HepG2 (cell line): ENCODE measurements at regions not wholly inside any gene's neighbourhood (a gene's known extent, or its start where the extent isn't known, plus 50 kb on each side); places are given as distances from the start of the nearest gene placed in this dataset.

Source experiments
- ATAC-seq: fragments of 200-7000 bp; cut with Tn5 transposase; 3 replicates; pipeline ENCODE4 v1.9.1; 2020; ENCODE audit warnings: mild to moderate bottlenecking, moderate library complexity
- BruUV-seq: library from RNA; stranded (reverse); fragments of 400-500 nt; replicated peaks from 2 replicates; lab custom pipeline; 2021; lab: Mats Ljungman, UMichigan
- CTCF ChIA-PET: fragments of 300-600 bp; formaldehyde crosslinking; extraction: SDS; loops from one replicate; lab custom pipeline; 2021; ENCODE audit warnings: low total read pairs, inconsistent platforms, low intra/inter-chr PET ratio; lab: Yijun Ruan, JAX
- POLR2A ChIA-PET: fragments of 350-600 bp; sonication (Branson Sonifier 250); formaldehyde crosslinking; loops from one replicate; lab custom pipeline; 2020; ENCODE audit warnings: antibody characterized with exemption, inconsistent platforms; lab: Yijun Ruan, JAX
- DNase-seq: peaks from one replicate; pipeline ENCODE4 v3.0.0-alpha.2; 2015; ENCODE audit warnings: low spot score
- FAIRE-seq: peaks from 3 replicates; lab custom pipeline; 2011; peaks lifted over from hg19 to GRCh38; lab: Jason Lieb, UNC
- H2AFZ ChIP-seq: one replicate; pipeline ENCODE4 v1.6.1; 2011; ENCODE audit warnings: low read length, inconsistent platforms
- H3K27ac ChIP-seq: fragments of 300-600 bp; 3 replicates; pipeline ENCODE4 v1.8.0; 2011; ENCODE audit warnings: mixed run types, mild to moderate bottlenecking, mixed read lengths, low read length, inconsistent platforms; ENCODE audit not compliant: insufficient read depth; ENCODE audit errors: extremely low read length
- H3K27me3 ChIP-seq, 2 experiments: fragments of 200-600 bp in 1 of 2; 2 replicates in 1 of 2; 3 replicates in 1 of 2; pipeline versions ENCODE4 v1.6.0 to v1.8.0; 2011; ENCODE audit warnings: low read length in 2 of 2, mild to moderate bottlenecking in 2 of 2, moderate library complexity in 2 of 2, inconsistent platforms in 1 of 2; ENCODE audit not compliant: insufficient read depth in 2 of 2, control insufficient read depth in 1 of 2
- H3K36me3 ChIP-seq, 2 experiments: fragments of 200-600 bp in 1 of 2; replicated peaks in 1 of 2; 2 replicates in 1 of 2; 3 replicates in 1 of 2; pipeline versions ENCODE4 v1.5.1 to v1.8.0; 2011; ENCODE audit warnings: low read length in 2 of 2, inconsistent platforms in 1 of 2; ENCODE audit not compliant: insufficient read depth in 2 of 2, control insufficient read depth in 1 of 2
- H3K4me1 ChIP-seq: 2 replicates; pipeline ENCODE4 v1.5.1; 2012; ENCODE audit warnings: low read length, inconsistent platforms; ENCODE audit not compliant: insufficient read depth
- H3K4me2 ChIP-seq: 2 replicates; pipeline ENCODE4 v1.6.0; 2011; ENCODE audit warnings: low read depth, low read length, inconsistent platforms
- H3K4me3 ChIP-seq, 3 experiments: fragments of 200-600 bp in 1 of 3; sonication (generic), shearing (Covaris generic) in 1 of 3; replicated peaks in 1 of 3; 2 replicates each; pipeline ENCODE4 v1.5.1; 2011 to 2016; ENCODE audit warnings: low read length in 3 of 3, inconsistent platforms in 2 of 3, low read depth in 2 of 3, mild to moderate bottlenecking in 2 of 3, control low read depth in 1 of 3, mixed read lengths in 1 of 3; ENCODE audit not compliant: insufficient read depth in 1 of 3
- H3K79me2 ChIP-seq: one replicate; pipeline ENCODE4 v1.6.1; 2011; ENCODE audit warnings: low read length, inconsistent platforms; ENCODE audit not compliant: insufficient read depth
- H3K9ac ChIP-seq: 2 replicates; pipeline ENCODE4 v1.6.0; 2011; ENCODE audit warnings: mild to moderate bottlenecking, low read depth, low read length, inconsistent platforms; ENCODE audit not compliant: insufficient read depth
- H3K9me3 ChIP-seq: 2 replicates; pipeline ENCODE4 v1.5.1; 2012; ENCODE audit warnings: mild to moderate bottlenecking, low read length
- H4K20me1 ChIP-seq: 2 replicates; pipeline ENCODE4 v1.6.0; 2011; ENCODE audit warnings: inconsistent platforms, mild to moderate bottlenecking, low read length, moderate library complexity; ENCODE audit not compliant: insufficient read depth
- BHLHE40 ChIP-seq: IDR thresholded peaks from 2 replicates; pipeline ENCODE4 v1.6.1; 2011; ENCODE audit warnings: low read length, improper control_type of control experiment
- FOSL2 ChIP-seq: sonication (generic); formaldehyde crosslinking; IDR thresholded peaks from 2 replicates; pipeline ENCODE4 v1.4.0; 2020; ENCODE audit warnings: missing genetic modification reagents
- FOXA1 ChIP-seq, 2 experiments: fragments of 450-650 bp in 1 of 2; sonication (generic) in 1 of 2; formaldehyde crosslinking in 1 of 2; IDR thresholded peaks; 2 replicates each; pipeline versions ENCODE4 v1.4.0 to v1.6.1; 2016 to 2020; ENCODE audit warnings: missing genetic modification reagents in 1 of 2
- FOXA3 ChIP-seq: IDR thresholded peaks from 2 replicates; pipeline ENCODE4 v1.6.1; 2016; ENCODE audit warnings: missing genetic modification reagents, missing compliant biosample characterization
- HHEX ChIP-seq: IDR thresholded peaks from 2 replicates; pipeline ENCODE4 v1.6.1; 2016; ENCODE audit warnings: control low read depth
- PRDM10 ChIP-seq: sonication (generic); formaldehyde crosslinking; IDR thresholded peaks from 2 replicates; pipeline ENCODE4 v1.4.0; 2020; ENCODE audit warnings: low read depth, missing genetic modification reagents
- PRPF4 ChIP-seq: fragments of 200-400 bp; formaldehyde crosslinking; IDR thresholded peaks from 2 replicates; pipeline ENCODE4 v1.6.1; 2016; ENCODE audit warnings: low read length, low read depth; ENCODE audit not compliant: poor library complexity, severe bottlenecking
- TBX3 ChIP-seq: fragments of 450-650 bp; IDR thresholded peaks from 2 replicates; pipeline ENCODE4 v1.6.1; 2017; ENCODE audit warnings: antibody characterized with exemption, mild to moderate bottlenecking, inconsistent platforms, borderline replicate concordance
- ZNF451 ChIP-seq: sonication (generic); formaldehyde crosslinking; IDR thresholded peaks from 2 replicates; pipeline ENCODE4 v1.5.0; 2020; ENCODE audit warnings: mild to moderate bottlenecking, missing genetic modification reagents
- ZNF639 ChIP-seq: conservative IDR thresholded peaks from 2 replicates; pipeline ENCODE4 v1.6.1; 2018; ENCODE audit warnings: missing genetic modification reagents
- WGBS: methylation state at CpG from one replicate; pipeline ENCODE4 v1.1.6; 2017; ENCODE audit warnings: low lambda C conversion rate; 5-methylcytosine and 5-hydroxymethylcytosine counted together
- in situ Hi-C: cut with HindIII; loops from 2 replicates; pipeline ENCODE4 v1.10.0; 2017; ENCODE audit warnings: low pct_unique_long_range_greater_than_20kb; ENCODE audit not compliant: extremely low pct_ligation_motif_present
- intact Hi-C: fragments of 100-400 bp; cut with micrococcal nuclease; formaldehyde crosslinking; loops from one replicate; pipeline ENCODE4 v1.10.0; 2022; ENCODE audit not compliant: unreplicated experiment

- TF ChIP-seq ZNF639: no peak
These were observed 84.8 kb downstream of the LSM3 start (continued) for GRCh38 chr3:14263317-14264005.

- Histone ChIP-seq H4K20me1 (no peaks in the 10 kb centered on the region), H2AFZ (no peak overlapping the region), H3K4me3 (no peak overlapping the region), H3K79me2 (no peaks in the 10 kb centered on the region), H3K4me1 (no peaks in the 10 kb centered on the region), H3K36me3 (no peaks in the 10 kb centered on the region), H3K27me3 (peaks cover 3 to 43% of the 10 kb centered on the region in 2 experiments; a peak in 3 of 5 replicates), H3K27ac (no peak overlapping the region), H3K4me2 (no peak overlapping the region), H3K9ac (no peak overlapping the region), H3K9me3 (no peaks in the 10 kb centered on the region)
- in situ Hi-C loops: loop anchor here (10.0 kb wide), 1 partner anchor 109 kb away; no protein-coding TSS in a partner anchor
- peak; percentile 27 for DNase-seq
- ATAC-seq: peak; percentile 42; the same call in 2 of the 3 replicates
- FAIRE-seq: no peak
- intact Hi-C loops: no loop called here
- BruUV-seq: no TSS peak
- 15% methylated on average over 9 of the region's 11 CpGs for WGBS
- ChIA-PET CTCF (no interaction called here), POLR2A (no interaction called here)
- peak; percentile 40; the same call in 1 of the 2 replicates for TF ChIP-seq HHEX
- TF ChIP-seq PRPF4: no peak
- TF ChIP-seq PRDM10 (CRISPR knock-in tag): no peak
- TF ChIP-seq FOXA3 (CRISPR knock-in tag): peak; percentile 50
- peak; percentile 35; the same call in 1 of the 2 replicates for TF ChIP-seq FOXA1 (IDR thresholded peaks at IDR 0.05)
- no peak for TF ChIP-seq FOXA1 (CRISPR knock-in tag; IDR thresholded peaks at IDR 0.05)
- peak; percentile 86 for TF ChIP-seq FOSL2 (CRISPR knock-in tag)
- peak; percentile 69 for TF ChIP-seq BHLHE40
- TF ChIP-seq ZNF451 (CRISPR knock-in tag): no peak
- TF ChIP-seq TBX3: peak; percentile 95
These were observed 86.8 kb downstream of the LSM3 start for GRCh38 chr3:14265246-14265962.
